Tibial nerve (tissue), 4 donors: ENCODE measurements at regions not wholly inside any gene's neighbourhood (a gene's known extent, or its start where the extent isn't known, plus 50 kb on each side); places are given as distances from the start of the nearest gene placed in this dataset.

Experiments
- DNase-seq, 2 donors: peaks; one replicate each; pipeline ENCODE4 v3.0.0-alpha.2; 2019; ENCODE audit warnings: low spot score in 2 of 2
- H3K27ac ChIP-seq, 4 donors: fragments of 200-600 bp; sonication (generic) in 3 of 4; one replicate each; pipeline ENCODE4 v1.5.1; 2017 to 2019; ENCODE audit warnings: mild to moderate bottlenecking in 1 of 4
- H3K27me3 ChIP-seq, 2 donors: fragments of 200-600 bp; sonication (generic) in 1 of 2; one replicate each; pipeline versions ENCODE4 v1.5.1 to v1.6.0; 2017 to 2019
- H3K36me3 ChIP-seq, 3 donors: fragments of 200-600 bp; sonication (generic); one replicate each; pipeline ENCODE4 v1.5.1; 2018 to 2019
- H3K4me1 ChIP-seq, 4 donors: fragments of 200-600 bp; sonication (generic) in 3 of 4; one replicate each; pipeline ENCODE4 v1.5.1; 2017 to 2019
- H3K4me3 ChIP-seq, 4 donors: fragments of 200-600 bp; sonication (generic) in 3 of 4; one replicate each; pipeline ENCODE4 v1.5.1; 2017 to 2019; ENCODE audit warnings: mild to moderate bottlenecking in 1 of 4, moderate library complexity in 1 of 4
- H3K9me3 ChIP-seq, 4 donors: fragments of 200-600 bp; sonication (generic) in 3 of 4; one replicate each; pipeline ENCODE4 v1.5.1; 2017 to 2019
- CTCF ChIP-seq, 5 experiments: fragments of 200-600 bp in 3 of 5; fragments of 450-650 bp in 2 of 5; sonication (generic) in 3 of 5; IDR thresholded peaks; one replicate each; pipeline ENCODE4 v1.5.1; 2016 to 2019; ENCODE audit warnings: antibody characterized with exemption in 5 of 5, mild to moderate bottlenecking in 3 of 5, moderate library complexity in 2 of 5
- EP300 ChIP-seq, 2 donors: sonication (generic); formaldehyde crosslinking; IDR thresholded peaks; one replicate each; pipeline ENCODE4 v1.6.1; 2017; ENCODE audit warnings: antibody characterized with exemption in 2 of 2, mild to moderate bottlenecking in 1 of 2
- POLR2A ChIP-seq, 2 donors: fragments of 450-650 bp; IDR thresholded peaks; one replicate each; pipeline ENCODE4 v1.6.1; 2017; ENCODE audit warnings: antibody characterized with exemption in 2 of 2, mild to moderate bottlenecking in 2 of 2, moderate library complexity in 2 of 2
- WGBS, 2 donors: methylation state at CpG; one replicate each; pipeline ENCODE4 v1.1.5; 2018; 5-methylcytosine and 5-hydroxymethylcytosine counted together

DNA sequence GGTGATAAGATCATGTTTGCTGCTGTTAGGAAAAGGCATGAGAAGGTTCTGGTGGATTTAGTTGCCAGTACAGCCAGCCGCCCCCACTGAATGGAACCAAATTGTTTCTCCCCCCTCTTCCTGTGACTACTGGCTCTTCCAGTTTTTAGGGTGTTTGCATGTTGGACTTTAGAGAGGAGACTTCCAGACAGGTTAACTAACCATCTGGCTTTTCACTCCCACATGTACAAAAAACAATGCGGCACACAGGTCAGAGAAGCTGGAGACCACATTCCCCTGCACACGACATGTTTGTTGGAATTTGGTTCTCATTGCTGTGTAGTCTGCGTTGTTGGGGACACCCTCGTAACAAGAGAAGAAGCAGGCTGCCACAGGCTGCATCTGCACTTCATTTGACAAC, 103.9 kb upstream of the TMEM132C start:
- Histone ChIP-seq H3K36me3 (no peaks in the 10 kb centered on the region), H3K4me1 (no peaks in the 10 kb centered on the region), H3K27ac (no peak overlapping the region), H3K4me3 (no peak overlapping the region), H3K27me3 (no peaks in the 10 kb centered on the region), H3K9me3 (peaks cover 0 to 6% (median 0%) of the 10 kb centered on the region in 4 donors)
- WGBS, 2 donors = 54 to 74% methylated on average over 5 of the region's 5 CpGs
- TF ChIP-seq CTCF (IDR thresholded peaks at IDR 0.05) (no peak), EP300 (IDR thresholded peaks at IDR 0.05) (no peak), POLR2A (IDR thresholded peaks at IDR 0.05) (no peak)
- DNase-seq = no peak

- no peak for TF ChIP-seq EP300 (IDR thresholded peaks at IDR 0.05)
- no peak for TF ChIP-seq CTCF (IDR thresholded peaks at IDR 0.05)
- TF ChIP-seq POLR2A (IDR thresholded peaks at IDR 0.05) = no peak
- peaks cover 0 to 6% (median 0%) of the 10 kb centered on the region in 4 donors for H3K9me3 ChIP-seq
- no peaks in the 10 kb centered on the region for H3K4me1 ChIP-seq
- H3K36me3 ChIP-seq = no peaks in the 10 kb centered on the region
- no peak overlapping the region for H3K4me3 ChIP-seq
- WGBS, 2 donors = 81 to 92% methylated on average over 1 of the region's 1 CpG
- DNase-seq = no peak
- H3K27me3 ChIP-seq = no peaks in the 10 kb centered on the region
- no peak overlapping the region for H3K27ac ChIP-seq
Measured at GRCh38 chr12:128164533-128164932, 102.4 kb upstream of the TMEM132C start.

DNA sequence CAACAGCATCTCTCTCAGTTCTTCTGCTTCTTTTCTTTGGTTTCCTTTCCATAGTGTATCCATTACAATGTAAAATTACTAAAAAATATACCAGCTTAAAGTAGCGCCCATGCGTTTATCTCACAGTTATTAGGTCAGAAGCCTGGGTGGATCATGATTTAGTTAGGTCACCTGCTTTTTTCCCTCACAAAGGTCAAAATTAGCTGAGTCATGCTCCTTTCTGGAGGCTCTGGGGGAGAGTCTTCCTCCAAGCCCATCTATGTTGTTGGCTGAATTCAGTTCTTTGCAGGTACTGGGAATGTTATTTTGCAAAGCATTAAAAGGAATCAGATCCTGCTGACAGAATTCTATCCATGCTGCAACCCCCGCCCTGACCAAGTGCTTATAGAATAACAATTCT, 101.6 kb upstream of the TMEM132C start:
- Histone ChIP-seq H3K4me1 (no peaks in the 10 kb centered on the region), H3K9me3 (peaks cover 0 to 9% (median 0%) of the 10 kb centered on the region in 4 donors), H3K4me3 (no peak overlapping the region), H3K27ac (no peak overlapping the region), H3K27me3 (no peaks in the 10 kb centered on the region), H3K36me3 (no peaks in the 10 kb centered on the region)
- TF ChIP-seq EP300 (IDR thresholded peaks at IDR 0.05) = no peak
- 89 to 90% methylated on average over 3 of the region's 3 CpGs for WGBS, 2 donors
- no peak for DNase-seq

DNA sequence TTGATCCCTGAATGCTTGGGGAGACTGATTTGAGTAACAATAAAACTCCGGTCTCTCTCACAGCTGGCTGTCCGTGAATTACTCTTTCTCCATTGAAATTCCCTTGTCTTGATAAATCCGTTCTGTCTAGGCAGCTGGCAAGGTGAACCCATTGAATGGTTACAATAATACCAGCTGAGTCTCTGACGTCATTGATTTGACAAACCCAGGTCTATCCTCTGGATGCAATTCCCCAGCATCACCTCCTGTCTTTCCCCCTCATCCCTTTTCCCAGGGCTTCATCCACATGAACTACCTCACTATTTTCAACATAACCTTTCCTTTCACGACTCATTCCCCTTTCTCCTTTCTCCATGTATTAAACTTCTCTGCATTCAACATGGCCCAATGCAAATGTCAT, 98.7 kb upstream of the TMEM132C start:
- 63 to 70% methylated on average over 5 of the region's 5 CpGs for WGBS, 2 donors
- H3K27ac ChIP-seq = no peak overlapping the region

GRCh38 chr12:128170181-128170580, 96.8 kb upstream of the TMEM132C start:
- Histone ChIP-seq H3K27me3 (no peaks in the 10 kb centered on the region), H3K4me1 (no peaks in the 10 kb centered on the region), H3K36me3 (no peaks in the 10 kb centered on the region), H3K27ac (no peak overlapping the region), H3K4me3 (no peak overlapping the region), H3K9me3 (peaks cover 0 to 12% (median 0%) of the 10 kb centered on the region in 4 donors)
- 62 to 64% methylated on average over 9 of the region's 9 CpGs for WGBS, 2 donors
- TF ChIP-seq POLR2A (IDR thresholded peaks at IDR 0.05) (no peak), CTCF (IDR thresholded peaks at IDR 0.05) (no peak), EP300 (IDR thresholded peaks at IDR 0.05) (no peak)
- no peak for DNase-seq

More for the DNA sequence above, 98.7 kb upstream of the TMEM132C start:
- Histone ChIP-seq H3K36me3 (no peaks in the 10 kb centered on the region), H3K9me3 (peaks cover 0 to 12% (median 0%) of the 10 kb centered on the region in 4 donors), H3K4me1 (no peaks in the 10 kb centered on the region), H3K27me3 (no peaks in the 10 kb centered on the region), H3K4me3 (no peak overlapping the region)
- DNase-seq = no peak
- TF ChIP-seq POLR2A (IDR thresholded peaks at IDR 0.05) (no peak), EP300 (IDR thresholded peaks at IDR 0.05) (no peak), CTCF (IDR thresholded peaks at IDR 0.05) (no peak)

DNA sequence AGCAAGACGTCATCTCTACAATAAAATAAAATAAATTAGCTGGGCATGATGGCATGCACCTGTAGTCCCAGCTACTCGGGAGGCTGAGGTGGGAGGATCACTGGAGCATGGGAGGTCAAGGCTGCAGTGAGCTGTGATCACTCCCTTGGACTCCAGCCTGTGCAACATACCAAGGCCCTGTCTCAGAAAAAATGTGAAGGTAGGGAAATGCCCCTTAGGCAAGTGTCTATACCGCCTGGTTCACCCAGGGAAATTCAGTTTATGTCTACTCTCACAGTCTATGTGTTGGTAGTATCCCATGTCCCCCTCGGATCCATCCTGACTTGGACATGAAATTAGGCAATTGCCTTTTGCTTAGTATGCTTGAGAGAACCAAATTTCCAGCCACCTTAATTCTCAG, 88.4 kb upstream of the TMEM132C start:
- no peak for TF ChIP-seq EP300 (IDR thresholded peaks at IDR 0.05)
- TF ChIP-seq POLR2A (IDR thresholded peaks at IDR 0.05) = no peak
- no peak for TF ChIP-seq CTCF (IDR thresholded peaks at IDR 0.05)
- Histone ChIP-seq H3K27ac (no peak overlapping the region), H3K9me3 (no peaks in the 10 kb centered on the region), H3K27me3 (no peaks in the 10 kb centered on the region), H3K4me1 (no peaks in the 10 kb centered on the region), H3K36me3 (no peaks in the 10 kb centered on the region), H3K4me3 (no peak overlapping the region)
- no peak for DNase-seq
- 73 to 78% methylated on average over 4 of the region's 4 CpGs for WGBS, 2 donors
